Vagina (tissue), 2 donors: ENCODE measurements at regions not wholly inside any gene's neighbourhood (a gene's known extent, or its start where the extent isn't known, plus 50 kb on each side); places are given as distances from the start of the nearest gene placed in this dataset.

Experiments
- POLR2A ChIP-seq, 2 donors: fragments of 450-650 bp; IDR thresholded peaks; one replicate each; pipeline ENCODE4 v1.6.1; 2017; ENCODE audit warnings: antibody characterized with exemption in 2 of 2, mild to moderate bottlenecking in 2 of 2, moderate library complexity in 2 of 2
- POLR2AphosphoS5 ChIP-seq, 2 donors: sonication (generic); formaldehyde crosslinking; IDR thresholded peaks; one replicate each; pipeline ENCODE4 v1.9.0; 2017; ENCODE audit warnings: antibody characterized with exemption in 2 of 2, mild to moderate bottlenecking in 2 of 2, low read depth in 1 of 2; ENCODE audit not compliant: insufficient read depth in 1 of 2
- TF ChIP-seq, protein P1 (sequence below), 3 experiments: fragments of 450-650 bp in 2 of 3; fragments of 200-600 bp in 1 of 3; sonication (generic) in 1 of 3; IDR thresholded peaks; one replicate each; pipeline ENCODE4 v1.5.1; 2017 to 2019; ENCODE audit warnings: antibody characterized with exemption in 3 of 3, mild to moderate bottlenecking in 2 of 3, moderate library complexity in 2 of 3

DNA sequence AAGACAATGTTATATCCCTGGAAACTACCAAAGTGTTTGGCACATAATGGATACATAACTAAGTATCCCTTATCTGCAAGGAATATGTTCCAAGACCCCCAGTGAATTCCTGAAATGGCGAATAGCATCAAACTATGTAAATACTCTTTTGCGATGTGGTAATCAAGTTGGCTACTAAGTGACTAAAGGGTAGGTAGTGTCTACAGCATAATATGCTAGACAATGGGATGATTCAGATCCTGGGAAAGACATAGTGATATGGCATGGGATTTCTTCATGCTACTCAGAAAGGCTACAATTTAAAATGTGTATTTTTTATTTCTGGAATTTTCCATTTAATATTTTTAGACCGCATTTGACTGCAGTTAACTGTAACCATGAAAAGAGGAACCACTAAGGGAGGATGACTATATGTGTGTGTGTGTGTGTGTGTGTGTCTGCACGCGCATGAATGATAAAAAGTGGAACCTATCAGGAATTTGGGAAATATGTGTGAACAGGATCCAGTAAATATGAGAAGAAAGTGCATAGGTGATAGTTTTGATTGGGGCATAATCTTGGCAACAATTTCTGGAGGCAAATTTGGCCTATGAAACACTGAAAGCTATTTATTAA is 1899.9 kb downstream of the NCAM2 start:
- TF ChIP-seq POLR2AphosphoS5 (IDR thresholded peaks at IDR 0.05; ENCODE audit: insufficient read depth in 1 of 2, low read depth in 1 of 2): no peak
- TF ChIP-seq, protein P1, sequence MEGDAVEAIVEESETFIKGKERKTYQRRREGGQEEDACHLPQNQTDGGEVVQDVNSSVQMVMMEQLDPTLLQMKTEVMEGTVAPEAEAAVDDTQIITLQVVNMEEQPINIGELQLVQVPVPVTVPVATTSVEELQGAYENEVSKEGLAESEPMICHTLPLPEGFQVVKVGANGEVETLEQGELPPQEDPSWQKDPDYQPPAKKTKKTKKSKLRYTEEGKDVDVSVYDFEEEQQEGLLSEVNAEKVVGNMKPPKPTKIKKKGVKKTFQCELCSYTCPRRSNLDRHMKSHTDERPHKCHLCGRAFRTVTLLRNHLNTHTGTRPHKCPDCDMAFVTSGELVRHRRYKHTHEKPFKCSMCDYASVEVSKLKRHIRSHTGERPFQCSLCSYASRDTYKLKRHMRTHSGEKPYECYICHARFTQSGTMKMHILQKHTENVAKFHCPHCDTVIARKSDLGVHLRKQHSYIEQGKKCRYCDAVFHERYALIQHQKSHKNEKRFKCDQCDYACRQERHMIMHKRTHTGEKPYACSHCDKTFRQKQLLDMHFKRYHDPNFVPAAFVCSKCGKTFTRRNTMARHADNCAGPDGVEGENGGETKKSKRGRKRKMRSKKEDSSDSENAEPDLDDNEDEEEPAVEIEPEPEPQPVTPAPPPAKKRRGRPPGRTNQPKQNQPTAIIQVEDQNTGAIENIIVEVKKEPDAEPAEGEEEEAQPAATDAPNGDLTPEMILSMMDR (IDR thresholded peaks at IDR 0.05): no peak
- no peak for TF ChIP-seq POLR2A (IDR thresholded peaks at IDR 0.05)
